Spinal cord (tissue), 9 donors: ENCODE measurements at regions not wholly inside any gene's neighbourhood (a gene's known extent, or its start where the extent isn't known, plus 50 kb on each side); places are given as distances from the start of the nearest gene placed in this dataset.
"Not testable (repeated sequence)": the region's sequence is repeated elsewhere in the genome, so short reads cannot be mapped to it uniquely, and the experiment has no call there.

Experiments used
- DNase-seq, 6 donors: peaks; one replicate each; pipeline versions ENCODE4 v3.0.0 to v3.0.0-alpha.2; 2013 to 2015; ENCODE audit warnings: low spot score in 6 of 6, low read depth in 4 of 6
- H3K27ac ChIP-seq: one replicate; pipeline ENCODE4 v1.5.1; 2013; ENCODE audit warnings: low read depth, low read length, control low read depth
- H3K27me3 ChIP-seq: one replicate; pipeline ENCODE4 v1.6.1; 2013; ENCODE audit warnings: low read length; ENCODE audit not compliant: control insufficient read depth, insufficient read depth
- H3K36me3 ChIP-seq: one replicate; pipeline ENCODE4 v1.6.1; 2013; ENCODE audit warnings: low read length; ENCODE audit not compliant: control insufficient read depth, insufficient read depth
- H3K4me1 ChIP-seq: one replicate; pipeline ENCODE4 v1.6.1; 2013; ENCODE audit warnings: low read length; ENCODE audit not compliant: control insufficient read depth, insufficient read depth
- H3K4me3 ChIP-seq: one replicate; pipeline ENCODE4 v1.5.1; 2013; ENCODE audit warnings: low read depth, low read length, control low read depth
- H3K9me3 ChIP-seq: one replicate; pipeline ENCODE4 v1.6.1; 2013; ENCODE audit warnings: low read length; ENCODE audit not compliant: control insufficient read depth, insufficient read depth
- WGBS: methylation state at CpG from one replicate; pipeline ENCODE4 v1.1.5; 2013; ENCODE audit warnings: missing lambda C conversion rate; ENCODE audit not compliant: insufficient coverage; 5-methylcytosine and 5-hydroxymethylcytosine counted together
- donor health status: healthy.

- peak in 2 of 6 donors; percentile 11 to 67 for DNase-seq
- no peaks in the 10 kb centered on the region for H3K4me1 ChIP-seq
- no peaks in the 10 kb centered on the region for H3K27me3 ChIP-seq
- no peak overlapping the region for H3K27ac ChIP-seq
- 68% methylated on average over 7 of the region's 7 CpGs for WGBS
- no peak overlapping the region for H3K4me3 ChIP-seq
- peaks cover 16% of the 10 kb centered on the region for H3K9me3 ChIP-seq
- H3K36me3 ChIP-seq, result peaks cover 19% of the 10 kb centered on the region
Measured at GRCh38 chr15:20340931-20341661, 200.5 kb downstream of the GOLGA6L6 start.

- no peaks in the 10 kb centered on the region for H3K4me1 ChIP-seq
- no peaks in the 10 kb centered on the region for H3K27me3 ChIP-seq
- peak in 1 of 6 donors; percentile 51 for DNase-seq
- no peak overlapping the region for H3K4me3 ChIP-seq
- H3K9me3 ChIP-seq, result peaks cover 16% of the 10 kb centered on the region
- peaks cover 19% of the 10 kb centered on the region for H3K36me3 ChIP-seq
- 79% methylated on average over 9 of the region's 9 CpGs for WGBS
- no peak overlapping the region for H3K27ac ChIP-seq
Measured at GRCh38 chr15:20340331-20340811, 201.2 kb downstream of the GOLGA6L6 start.

DNA sequence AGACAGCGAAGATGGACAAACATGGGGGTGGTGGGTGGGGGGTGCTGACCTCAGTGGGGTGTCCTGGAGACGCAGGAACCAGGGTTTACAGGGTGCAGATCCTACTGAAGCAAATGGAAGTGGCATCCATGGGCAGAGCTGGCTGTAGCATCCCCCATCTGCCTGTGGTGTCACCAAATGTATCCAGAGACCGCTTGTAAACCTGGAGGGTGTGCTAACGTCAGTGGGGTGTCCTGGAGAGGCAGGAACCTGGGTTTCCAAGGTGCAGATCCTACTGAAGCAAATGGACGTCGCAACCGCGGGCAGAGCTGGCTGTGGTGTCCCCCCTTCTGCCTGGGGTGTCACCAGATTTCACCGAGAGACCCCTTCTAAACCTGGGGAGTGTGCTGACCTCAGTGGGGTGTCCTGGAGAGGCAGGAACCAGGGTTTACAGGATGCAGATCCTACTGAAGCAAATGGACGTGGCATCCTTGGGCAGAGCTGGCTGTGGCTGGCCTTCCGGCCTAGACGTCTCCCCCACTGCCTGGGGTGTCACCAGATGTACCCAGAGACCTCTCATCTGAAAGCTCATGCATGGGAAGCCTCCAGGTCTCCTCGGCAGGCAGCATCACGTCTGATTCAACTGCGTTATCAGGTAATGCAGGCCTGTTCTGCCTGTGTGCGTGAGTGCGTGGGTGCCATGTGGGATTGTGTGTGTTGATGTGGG is 202.4 kb downstream of the GOLGA6L6 start:
- H3K9me3 ChIP-seq, result peaks cover 16% of the 10 kb centered on the region
- not testable (repeated sequence) for DNase-seq, H3K27ac ChIP-seq, H3K4me1 ChIP-seq, H3K27me3 ChIP-seq, H3K4me3 ChIP-seq
- H3K36me3 ChIP-seq, result peaks cover 19% of the 10 kb centered on the region
- 70% methylated on average over 17 of the region's 17 CpGs for WGBS

DNA sequence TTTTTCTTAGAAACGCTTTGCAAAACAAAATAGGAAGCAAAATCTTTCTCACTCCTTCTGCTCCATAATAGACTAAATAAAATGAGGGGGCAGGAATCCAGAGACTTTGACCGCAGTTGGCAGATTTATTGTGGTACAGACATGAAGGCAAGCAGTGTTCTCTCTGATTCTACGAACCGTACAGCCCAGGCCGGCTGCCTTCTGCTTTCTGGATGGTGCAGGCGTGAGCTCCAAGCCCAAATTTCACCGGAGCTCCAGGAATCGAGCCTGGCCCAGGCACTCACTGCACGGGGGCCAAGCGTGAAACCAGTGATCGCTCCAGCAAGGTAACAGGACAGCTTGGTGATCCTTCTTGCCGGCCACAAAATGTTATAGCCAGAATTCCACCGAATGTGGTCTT is 202.9 kb downstream of the GOLGA6L6 start:
- H3K4me3 ChIP-seq, DNase-seq, H3K27me3 ChIP-seq, H3K4me1 ChIP-seq, H3K27ac ChIP-seq: not testable (repeated sequence)
- H3K9me3 ChIP-seq, result peaks cover 16% of the 10 kb centered on the region
- peaks cover 19% of the 10 kb centered on the region for H3K36me3 ChIP-seq
- 82% methylated on average over 11 of the region's 13 CpGs for WGBS

DNA sequence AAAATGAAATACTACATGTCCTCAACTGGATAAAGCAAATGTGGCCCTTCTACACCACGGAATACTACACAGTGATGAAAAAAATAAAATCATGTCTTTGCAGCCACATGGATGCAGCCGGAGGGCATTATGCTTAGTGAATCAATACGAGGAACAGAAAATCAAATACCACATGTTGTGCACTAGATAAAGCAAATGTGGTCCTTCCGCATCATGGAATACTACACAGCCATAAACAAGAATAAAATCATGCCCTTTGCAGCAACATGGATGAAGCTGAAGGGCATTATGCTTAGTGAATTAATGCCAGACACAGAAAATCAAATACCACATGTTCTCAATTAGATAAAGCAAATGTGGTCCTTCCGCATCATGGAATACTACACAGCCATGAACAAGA is 204.4 kb downstream of the GOLGA6L6 start:
- not testable (repeated sequence) for H3K4me3 ChIP-seq, H3K27ac ChIP-seq, DNase-seq, H3K27me3 ChIP-seq, H3K4me1 ChIP-seq
- 33% methylated on average over 1 of the region's 5 CpGs for WGBS
- Histone ChIP-seq H3K9me3 (peaks cover 16% of the 10 kb centered on the region), H3K36me3 (peaks cover 19% of the 10 kb centered on the region)

- 95% methylated on average over 6 of the region's 6 CpGs for WGBS
- not testable (repeated sequence) for H3K27me3 ChIP-seq, H3K27ac ChIP-seq, H3K9me3 ChIP-seq, H3K4me1 ChIP-seq, H3K36me3 ChIP-seq, H3K4me3 ChIP-seq, DNase-seq
Measured at GRCh38 chr15:20334451-20334850, 207.1 kb downstream of the GOLGA6L6 start.

GRCh38 chr15:20325751-20326150 is 215.8 kb downstream of the GOLGA6L6 start:
- H3K4me3 ChIP-seq, H3K27me3 ChIP-seq, H3K36me3 ChIP-seq, DNase-seq, H3K27ac ChIP-seq, H3K4me1 ChIP-seq, H3K9me3 ChIP-seq: not testable (repeated sequence)
- WGBS, result 83% methylated on average over 1 of the region's 4 CpGs

DNA sequence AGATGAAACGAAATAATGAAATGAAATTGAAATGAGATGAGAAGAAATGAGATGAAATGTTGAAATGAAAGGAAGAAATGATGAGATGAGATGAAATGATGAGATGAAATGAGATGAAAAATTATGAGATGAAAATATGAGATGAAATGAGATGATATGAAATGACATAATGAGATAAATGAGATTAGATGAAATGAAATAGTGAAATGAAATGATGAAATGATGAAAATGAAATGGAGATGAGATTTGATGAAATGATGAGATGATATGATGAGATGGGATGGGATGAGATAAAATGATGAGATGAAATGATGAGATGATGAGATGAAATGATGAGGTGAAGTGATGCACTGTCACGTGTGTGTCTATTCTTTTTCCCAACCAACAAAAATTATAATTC is 224.5 kb downstream of the GOLGA6L6 start:
- H3K4me3 ChIP-seq, H3K4me1 ChIP-seq, H3K9me3 ChIP-seq, H3K27me3 ChIP-seq, DNase-seq, H3K36me3 ChIP-seq, H3K27ac ChIP-seq: not testable (repeated sequence)
- WGBS, result 52% methylated on average over 1 of the region's 2 CpGs

DNA sequence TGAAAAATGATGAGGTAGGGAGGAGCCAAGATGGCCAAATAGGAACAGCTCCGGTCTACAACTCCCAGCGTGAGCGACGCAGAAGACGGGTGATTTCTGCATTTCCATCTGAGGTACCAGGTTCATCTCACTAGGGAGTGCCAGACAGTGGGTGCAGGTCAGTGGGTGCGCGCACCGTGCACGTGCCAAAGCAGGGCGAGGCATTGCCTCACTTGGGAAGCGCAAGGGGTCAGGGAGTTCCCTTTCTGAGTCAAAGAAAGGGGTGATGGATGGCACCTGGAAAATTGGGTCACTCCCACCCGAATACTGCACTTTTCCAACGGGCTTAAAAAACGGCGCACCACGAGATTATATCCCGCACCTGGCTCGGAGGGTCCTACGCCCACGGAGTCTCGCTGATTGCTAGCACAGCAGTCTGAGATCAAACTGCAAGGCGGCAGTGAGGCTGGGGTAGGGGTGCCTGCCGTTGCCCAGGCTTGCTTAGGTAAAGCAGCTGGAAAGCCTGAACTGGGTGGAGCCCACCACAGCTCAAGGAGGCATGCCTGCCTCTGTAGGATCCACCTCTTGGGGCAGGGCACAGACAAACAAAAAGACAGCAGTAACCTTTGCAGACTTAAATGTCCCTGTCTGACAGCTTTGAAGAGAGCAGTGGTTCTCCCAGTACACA is 230.5 kb downstream of the GOLGA6L6 start:
- not testable (repeated sequence) for H3K4me3 ChIP-seq, H3K36me3 ChIP-seq, H3K4me1 ChIP-seq, H3K27ac ChIP-seq, H3K27me3 ChIP-seq, H3K9me3 ChIP-seq, DNase-seq
- WGBS, result 87% methylated on average over 16 of the region's 23 CpGs
